ENCODE measurements at regions not wholly inside any gene's neighbourhood (a gene's known extent, or its start where the extent isn't known, plus 50 kb on each side); places are given as distances from the start of the nearest gene placed in this dataset.
"Not testable (repeated sequence)": the region's sequence is repeated elsewhere in the genome, so short reads cannot be mapped to it uniquely, and the experiment has no call there.

DNA sequence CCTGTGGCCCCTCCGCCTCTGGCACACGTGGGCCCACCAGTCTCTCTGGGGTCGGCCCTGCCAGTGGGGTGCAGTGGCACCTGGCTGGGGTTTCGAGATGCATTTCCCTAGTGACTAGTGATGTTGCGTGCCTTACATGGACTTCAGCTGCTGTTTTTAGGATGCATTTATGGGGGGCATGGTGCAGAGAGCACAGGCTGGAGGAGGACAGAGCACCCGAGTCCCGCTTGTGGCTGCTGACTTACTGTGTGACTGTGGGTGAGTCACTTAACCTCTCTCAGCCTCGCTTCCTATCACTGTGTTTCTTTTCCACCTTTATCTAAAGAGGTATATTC lies 213.0 kb upstream of the ZNF469 start:
- H3K4me3 Mint-ChIP-seq; ATAC-seq; H3K9me3 Mint-ChIP-seq (ENCODE audit: insufficient read depth); H3K36me3 Mint-ChIP-seq (ENCODE audit: low read depth); CTCF ChIA-PET; POLR2A ChIA-PET; DNase-seq; H3K27ac Mint-ChIP-seq; H3K4me1 Mint-ChIP-seq (ENCODE audit: low read depth): not testable (repeated sequence)
- peaks cover 17% of the 10 kb centered on the region for H3K27me3 Mint-ChIP-seq (ENCODE audit: low read depth)

GRCh38 chr16:88170528-88170991 lies 212.2 kb upstream of the ZNF469 start:
- Mint-ChIP-seq H3K9me3 (ENCODE audit: insufficient read depth) (no peaks in the 10 kb centered on the region), H3K4me1 (ENCODE audit: low read depth) (peaks cover 5% of the 10 kb centered on the region), H3K27ac (no peak overlapping the region), H3K4me3 (no peak overlapping the region), H3K36me3 (ENCODE audit: low read depth) (no peaks in the 10 kb centered on the region), H3K27me3 (ENCODE audit: low read depth) (peaks cover 17% of the 10 kb centered on the region)
- ChIA-PET CTCF (no interaction called here), POLR2A (no interaction called here)
- ATAC-seq, result no peak
- DNase-seq, result no peak

DNA sequence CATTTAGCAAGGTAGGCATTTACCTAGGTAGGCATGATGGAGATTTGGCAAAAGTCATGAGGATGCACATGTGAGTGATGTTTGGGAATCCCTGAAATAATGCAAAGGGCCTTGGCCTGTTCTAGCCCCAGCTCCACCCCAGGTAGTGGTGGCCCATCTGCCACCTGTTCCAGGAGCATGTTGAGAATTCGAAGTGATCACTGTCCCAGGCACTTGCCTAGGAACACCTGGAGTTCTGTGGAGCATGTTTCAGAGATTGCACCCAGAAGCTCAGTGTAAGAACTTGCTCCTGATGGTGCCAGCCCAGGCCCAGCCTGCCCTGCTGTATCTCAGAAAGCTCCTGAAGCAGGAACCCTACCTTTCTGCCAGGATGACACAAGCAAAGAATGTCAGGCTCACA lies 211.6 kb upstream of the ZNF469 start:
- H3K27me3 Mint-ChIP-seq (ENCODE audit: low read depth), result peaks cover 17% of the 10 kb centered on the region
- H3K4me1 Mint-ChIP-seq (ENCODE audit: low read depth); H3K4me3 Mint-ChIP-seq; DNase-seq; H3K27ac Mint-ChIP-seq; ATAC-seq; H3K9me3 Mint-ChIP-seq (ENCODE audit: insufficient read depth); H3K36me3 Mint-ChIP-seq (ENCODE audit: low read depth); CTCF ChIA-PET; POLR2A ChIA-PET: not testable (repeated sequence)

DNA sequence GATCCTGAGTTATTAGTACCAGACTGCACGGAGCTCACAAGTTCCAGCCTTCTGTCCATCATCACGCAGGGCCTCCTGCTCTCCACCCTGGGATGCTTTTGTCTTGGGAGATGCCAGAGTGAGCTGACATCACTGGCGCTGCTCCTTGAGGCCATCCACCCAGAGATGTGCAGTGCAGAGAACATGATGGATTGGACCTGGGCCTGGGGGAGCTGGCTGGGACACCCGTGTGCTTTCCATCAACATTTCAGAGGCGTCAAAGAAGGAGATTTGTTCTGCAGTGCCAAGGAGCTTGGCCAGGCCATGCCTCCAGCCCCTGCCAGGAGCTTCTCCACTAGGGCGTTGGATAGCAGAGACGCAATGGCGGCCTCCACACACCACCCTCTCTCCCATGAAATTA lies 206.6 kb upstream of the ZNF469 start:
- POLR2A ChIA-PET; H3K9me3 Mint-ChIP-seq (ENCODE audit: insufficient read depth); H3K27ac Mint-ChIP-seq; H3K4me3 Mint-ChIP-seq; CTCF ChIA-PET; DNase-seq; ATAC-seq; H3K4me1 Mint-ChIP-seq (ENCODE audit: low read depth); H3K36me3 Mint-ChIP-seq (ENCODE audit: low read depth): not testable (repeated sequence)
- H3K27me3 Mint-ChIP-seq (ENCODE audit: low read depth), result peaks cover 11% of the 10 kb centered on the region

DNA sequence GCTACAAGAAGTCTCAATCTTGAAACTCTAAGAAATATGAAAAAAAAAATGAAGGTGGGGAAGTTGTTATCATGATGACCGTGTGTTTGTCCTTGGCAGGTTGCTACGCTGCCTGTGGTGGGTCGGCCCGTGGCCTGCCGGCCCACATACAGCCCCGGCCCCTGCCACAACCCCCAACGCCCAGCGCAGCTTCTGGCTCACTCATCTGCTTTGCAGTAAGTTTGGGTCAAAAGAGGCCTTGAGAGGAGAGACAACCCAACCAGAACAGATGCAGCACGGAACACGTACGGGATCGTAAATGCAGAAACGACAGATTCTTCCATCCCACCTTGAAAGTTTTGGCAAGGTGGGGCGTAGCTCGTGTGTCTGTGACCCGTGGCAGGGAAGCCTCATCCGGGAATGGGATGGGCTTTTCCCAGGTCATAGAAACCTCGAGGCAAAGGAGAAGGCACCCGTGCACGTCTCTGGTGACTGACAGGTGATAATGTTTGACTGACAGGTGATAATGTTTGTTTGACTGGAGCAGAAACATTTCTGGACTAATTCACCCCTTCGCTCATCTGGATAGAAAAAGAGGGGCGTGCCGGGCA lies 206.1 kb upstream of the ZNF469 start:
- H3K27ac Mint-ChIP-seq; H3K4me1 Mint-ChIP-seq (ENCODE audit: low read depth); ATAC-seq; DNase-seq; H3K9me3 Mint-ChIP-seq (ENCODE audit: insufficient read depth); H3K36me3 Mint-ChIP-seq (ENCODE audit: low read depth); POLR2A ChIA-PET; H3K27me3 Mint-ChIP-seq (ENCODE audit: low read depth); H3K4me3 Mint-ChIP-seq; CTCF ChIA-PET: not testable (repeated sequence)

GRCh38 chr16:88178251-88178650 lies 204.5 kb upstream of the ZNF469 start:
- H3K4me1 Mint-ChIP-seq (ENCODE audit: low read depth); H3K27ac Mint-ChIP-seq; H3K4me3 Mint-ChIP-seq; DNase-seq; H3K9me3 Mint-ChIP-seq (ENCODE audit: insufficient read depth); ATAC-seq; POLR2A ChIA-PET; CTCF ChIA-PET; H3K27me3 Mint-ChIP-seq (ENCODE audit: low read depth); H3K36me3 Mint-ChIP-seq (ENCODE audit: low read depth): not testable (repeated sequence)

DNA sequence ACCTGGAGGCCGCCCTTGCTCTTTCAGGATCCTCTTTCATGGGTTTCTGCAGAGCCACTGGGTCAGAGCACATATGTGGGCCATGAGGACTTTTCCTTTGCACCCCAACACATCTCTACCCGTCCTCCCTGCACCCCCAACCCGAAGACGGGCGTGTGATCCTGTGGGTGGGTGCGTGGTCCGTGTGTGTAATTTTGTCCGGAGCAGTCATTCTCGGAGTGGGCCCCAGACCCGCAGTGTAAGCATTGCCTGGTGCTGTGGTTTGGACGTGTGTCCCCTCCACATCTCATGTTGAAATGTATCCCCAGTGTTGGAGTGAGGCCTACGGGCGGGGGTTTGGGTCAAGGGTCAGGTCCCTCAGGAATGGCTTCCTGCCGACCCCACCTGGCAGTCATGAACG lies 203.9 kb upstream of the ZNF469 start:
- POLR2A ChIA-PET; H3K9me3 Mint-ChIP-seq (ENCODE audit: insufficient read depth); CTCF ChIA-PET; H3K27ac Mint-ChIP-seq; H3K4me3 Mint-ChIP-seq; ATAC-seq; H3K36me3 Mint-ChIP-seq (ENCODE audit: low read depth); DNase-seq; H3K4me1 Mint-ChIP-seq (ENCODE audit: low read depth); H3K27me3 Mint-ChIP-seq (ENCODE audit: low read depth): not testable (repeated sequence)

- CTCF ChIA-PET; H3K4me3 Mint-ChIP-seq; H3K36me3 Mint-ChIP-seq (ENCODE audit: low read depth); ATAC-seq; H3K27ac Mint-ChIP-seq; H3K4me1 Mint-ChIP-seq (ENCODE audit: low read depth); H3K9me3 Mint-ChIP-seq (ENCODE audit: insufficient read depth); POLR2A ChIA-PET; DNase-seq; H3K27me3 Mint-ChIP-seq (ENCODE audit: low read depth): not testable (repeated sequence)
These were observed 199.5 kb upstream of the ZNF469 start for GRCh38 chr16:88182967-88183881.

- H3K27ac Mint-ChIP-seq; H3K36me3 Mint-ChIP-seq (ENCODE audit: low read depth); CTCF ChIA-PET; DNase-seq; H3K27me3 Mint-ChIP-seq (ENCODE audit: low read depth); H3K4me3 Mint-ChIP-seq; H3K4me1 Mint-ChIP-seq (ENCODE audit: low read depth); ATAC-seq; POLR2A ChIA-PET; H3K9me3 Mint-ChIP-seq (ENCODE audit: insufficient read depth): not testable (repeated sequence)
These were observed 198.7 kb upstream of the ZNF469 start for GRCh38 chr16:88184053-88184452.

DNA sequence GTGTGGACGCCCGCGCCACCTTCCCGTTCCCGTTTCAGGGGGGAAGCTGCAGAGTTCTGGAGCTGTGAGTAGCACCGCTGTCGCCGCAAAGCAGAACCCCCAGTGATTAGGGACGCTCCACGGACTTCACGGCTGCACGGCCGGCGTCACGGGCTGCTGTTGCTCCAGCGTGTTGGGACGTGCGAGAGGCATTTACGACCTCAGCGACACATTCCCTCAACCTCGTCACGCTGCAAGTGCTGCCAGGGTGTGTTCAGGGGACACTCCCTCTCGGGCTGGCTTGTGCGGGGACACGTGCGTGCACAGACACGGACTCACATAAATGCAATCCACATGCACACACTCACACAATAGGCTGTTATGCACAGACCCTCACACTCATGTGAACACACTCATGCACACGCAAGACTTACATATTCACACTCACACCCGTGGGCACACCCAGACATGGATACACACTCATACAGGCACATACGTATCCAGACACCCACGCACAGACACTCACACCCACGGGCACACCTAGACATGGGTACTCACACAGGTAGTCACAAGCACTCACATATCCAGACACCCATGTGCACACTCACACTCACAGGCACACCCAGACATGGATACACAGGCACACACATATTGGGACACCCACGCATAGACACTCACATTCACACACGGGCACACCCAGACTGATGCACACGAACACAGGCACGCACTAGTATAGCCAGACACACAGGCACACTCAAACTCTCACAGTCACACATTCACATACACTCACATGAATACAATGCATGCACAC lies 198.0 kb upstream of the ZNF469 start:
- H3K27ac Mint-ChIP-seq; H3K36me3 Mint-ChIP-seq (ENCODE audit: low read depth); CTCF ChIA-PET; POLR2A ChIA-PET; DNase-seq; H3K4me1 Mint-ChIP-seq (ENCODE audit: low read depth); ATAC-seq; H3K27me3 Mint-ChIP-seq (ENCODE audit: low read depth); H3K9me3 Mint-ChIP-seq (ENCODE audit: insufficient read depth); H3K4me3 Mint-ChIP-seq: not testable (repeated sequence)

GRCh38 chr16:88185406-88185805 lies 197.4 kb upstream of the ZNF469 start:
- CTCF ChIA-PET; H3K4me1 Mint-ChIP-seq (ENCODE audit: low read depth); POLR2A ChIA-PET; H3K27ac Mint-ChIP-seq; H3K27me3 Mint-ChIP-seq (ENCODE audit: low read depth); DNase-seq; ATAC-seq; H3K9me3 Mint-ChIP-seq (ENCODE audit: insufficient read depth); H3K36me3 Mint-ChIP-seq (ENCODE audit: low read depth); H3K4me3 Mint-ChIP-seq: not testable (repeated sequence)
